ENCODE measurements at regions not wholly inside any gene's neighbourhood (a gene's known extent, or its start where the extent isn't known, plus 50 kb on each side); places are given as distances from the start of the nearest gene placed in this dataset.
"Not testable (repeated sequence)": the region's sequence is repeated elsewhere in the genome, so short reads cannot be mapped to it uniquely, and the experiment has no call there.

DNA sequence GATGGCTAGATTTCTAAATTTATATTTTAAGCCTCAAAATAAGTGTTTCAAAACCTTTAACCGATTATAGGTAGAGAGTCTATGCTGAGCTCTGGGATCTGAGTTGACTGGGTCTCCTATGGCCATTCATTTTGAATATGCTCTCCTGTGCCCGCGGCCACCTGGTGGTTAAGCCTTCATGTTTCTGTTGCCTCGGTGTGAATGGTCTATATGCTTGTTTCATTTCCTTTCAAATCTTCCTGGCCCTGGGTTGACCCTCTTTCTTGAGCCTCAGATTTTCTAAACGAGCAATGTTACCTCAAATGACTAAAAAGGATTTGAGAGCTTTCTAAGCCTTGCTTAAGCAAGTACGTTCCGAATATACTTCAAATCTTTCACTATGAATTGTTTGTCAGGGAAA, 789.4 kb upstream of the KIRREL3 start (continued):
- TF ChIP-seq, protein P1, sequence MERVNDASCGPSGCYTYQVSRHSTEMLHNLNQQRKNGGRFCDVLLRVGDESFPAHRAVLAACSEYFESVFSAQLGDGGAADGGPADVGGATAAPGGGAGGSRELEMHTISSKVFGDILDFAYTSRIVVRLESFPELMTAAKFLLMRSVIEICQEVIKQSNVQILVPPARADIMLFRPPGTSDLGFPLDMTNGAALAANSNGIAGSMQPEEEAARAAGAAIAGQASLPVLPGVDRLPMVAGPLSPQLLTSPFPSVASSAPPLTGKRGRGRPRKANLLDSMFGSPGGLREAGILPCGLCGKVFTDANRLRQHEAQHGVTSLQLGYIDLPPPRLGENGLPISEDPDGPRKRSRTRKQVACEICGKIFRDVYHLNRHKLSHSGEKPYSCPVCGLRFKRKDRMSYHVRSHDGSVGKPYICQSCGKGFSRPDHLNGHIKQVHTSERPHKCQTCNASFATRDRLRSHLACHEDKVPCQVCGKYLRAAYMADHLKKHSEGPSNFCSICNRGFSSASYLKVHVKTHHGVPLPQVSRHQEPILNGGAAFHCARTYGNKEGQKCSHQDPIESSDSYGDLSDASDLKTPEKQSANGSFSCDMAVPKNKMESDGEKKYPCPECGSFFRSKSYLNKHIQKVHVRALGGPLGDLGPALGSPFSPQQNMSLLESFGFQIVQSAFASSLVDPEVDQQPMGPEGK (CRISPR knock-in tag; IDR thresholded peaks at IDR 0.05; ENCODE audit: borderline replicate concordance) = no peak
- no peak for TF ChIP-seq ZNF565 (CRISPR knock-in tag; conservative IDR thresholded peaks at IDR 0.05; ENCODE audit: low read depth)
- no peak for TF ChIP-seq GLIS3 (CRISPR knock-in tag; IDR thresholded peaks at IDR 0.05)

DNA sequence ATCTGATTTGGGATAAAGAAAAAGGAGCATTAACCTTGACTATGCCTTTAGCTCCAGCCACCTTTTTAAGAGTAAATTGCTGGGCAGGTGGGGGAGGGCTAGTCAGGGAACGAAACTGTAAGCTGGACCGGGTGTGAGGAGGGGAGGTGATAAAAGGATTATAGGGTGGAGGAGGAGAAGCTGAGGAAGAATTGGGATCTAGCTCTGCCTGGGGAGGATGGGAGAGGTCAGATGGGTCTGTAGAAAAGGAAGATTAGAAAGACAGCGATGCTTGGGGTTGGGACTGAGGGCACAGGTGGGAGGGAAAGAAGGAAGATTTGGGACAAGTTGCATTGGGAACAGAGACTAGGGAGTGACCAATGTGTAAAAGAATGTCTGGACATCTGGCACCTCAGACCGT, 772.4 kb upstream of the KIRREL3 start:
- not testable (repeated sequence) for ATAC-seq

DNA sequence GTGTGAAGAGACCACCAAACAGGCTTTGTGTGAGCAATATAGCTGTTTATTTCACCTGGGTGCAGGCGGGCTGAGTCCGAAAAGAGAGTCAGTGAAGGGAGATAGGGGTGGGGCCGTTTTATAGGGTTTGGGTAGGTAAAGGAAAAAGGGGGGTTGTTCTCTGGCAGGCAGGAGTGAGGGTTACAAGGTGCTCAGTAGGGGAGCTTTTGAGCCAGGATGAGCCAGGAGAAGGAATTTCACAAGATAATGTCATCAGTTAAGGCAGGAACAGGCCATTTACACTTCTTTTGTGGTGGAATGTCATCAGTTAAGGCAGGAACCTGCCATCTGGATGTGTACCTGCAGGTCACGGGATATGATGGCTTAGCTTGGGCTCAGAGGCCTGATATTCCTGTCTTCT, 768.4 kb upstream of the KIRREL3 start:
- not testable (repeated sequence) for ATAC-seq

DNA sequence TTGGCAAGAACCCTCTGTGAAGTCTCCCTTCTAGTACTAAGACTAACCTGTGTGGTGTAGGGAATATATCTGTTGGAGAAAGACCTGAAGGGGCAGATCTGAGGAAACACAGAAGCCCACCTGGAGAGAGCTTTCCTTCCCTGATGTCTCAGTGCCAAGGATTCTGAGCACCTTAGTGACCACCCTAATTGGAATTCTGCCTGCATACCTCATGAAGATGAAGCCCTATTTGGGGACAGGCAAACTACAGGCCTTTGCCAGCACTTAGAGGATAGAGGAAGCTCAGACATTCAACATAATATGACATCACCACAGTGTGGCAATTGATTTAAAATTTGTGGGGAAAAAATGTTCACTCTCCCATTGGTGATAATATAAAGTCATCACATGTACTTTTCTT, 766.2 kb upstream of the KIRREL3 start:
- TF ChIP-seq ZFP30 (CRISPR knock-in tag; IDR thresholded peaks at IDR 0.05) = no peak
- no peak for TF ChIP-seq TOX (CRISPR knock-in tag; IDR thresholded peaks at IDR 0.05; ENCODE audit: borderline replicate concordance)
- TF ChIP-seq RARB (CRISPR knock-in tag; IDR thresholded peaks at IDR 0.05) = no peak
- no peak for TF ChIP-seq BACH2 (CRISPR knock-in tag; IDR thresholded peaks at IDR 0.05; ENCODE audit: borderline replicate concordance)
- no peak for TF ChIP-seq PPARA (CRISPR knock-in tag; IDR thresholded peaks at IDR 0.05; ENCODE audit: borderline replicate concordance)
- no peak for TF ChIP-seq GLIS3 (CRISPR knock-in tag; IDR thresholded peaks at IDR 0.05)
- TF ChIP-seq TCF4 (CRISPR knock-in tag; IDR thresholded peaks at IDR 0.05; ENCODE audit: borderline replicate concordance) = no peak
- TF ChIP-seq ZNF70 (CRISPR knock-in tag; IDR thresholded peaks at IDR 0.05) = no peak
- no peak for TF ChIP-seq CSDC2 (CRISPR knock-in tag; IDR thresholded peaks at IDR 0.05)
- TF ChIP-seq, protein P2, sequence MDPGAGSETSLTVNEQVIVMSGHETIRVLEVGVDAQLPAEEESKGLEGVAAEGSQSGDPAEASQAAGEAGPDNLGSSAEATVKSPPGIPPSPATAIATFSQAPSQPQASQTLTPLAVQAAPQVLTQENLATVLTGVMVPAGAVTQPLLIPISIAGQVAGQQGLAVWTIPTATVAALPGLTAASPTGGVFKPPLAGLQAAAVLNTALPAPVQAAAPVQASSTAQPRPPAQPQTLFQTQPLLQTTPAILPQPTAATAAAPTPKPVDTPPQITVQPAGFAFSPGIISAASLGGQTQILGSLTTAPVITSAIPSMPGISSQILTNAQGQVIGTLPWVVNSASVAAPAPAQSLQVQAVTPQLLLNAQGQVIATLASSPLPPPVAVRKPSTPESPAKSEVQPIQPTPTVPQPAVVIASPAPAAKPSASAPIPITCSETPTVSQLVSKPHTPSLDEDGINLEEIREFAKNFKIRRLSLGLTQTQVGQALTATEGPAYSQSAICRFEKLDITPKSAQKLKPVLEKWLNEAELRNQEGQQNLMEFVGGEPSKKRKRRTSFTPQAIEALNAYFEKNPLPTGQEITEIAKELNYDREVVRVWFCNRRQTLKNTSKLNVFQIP (CRISPR knock-in tag; IDR thresholded peaks at IDR 0.05; ENCODE audit: borderline replicate concordance, low read depth) = no peak
- TF ChIP-seq ISL1 (CRISPR knock-in tag; IDR thresholded peaks at IDR 0.05) = no peak
- no peak for ATAC-seq

DNA sequence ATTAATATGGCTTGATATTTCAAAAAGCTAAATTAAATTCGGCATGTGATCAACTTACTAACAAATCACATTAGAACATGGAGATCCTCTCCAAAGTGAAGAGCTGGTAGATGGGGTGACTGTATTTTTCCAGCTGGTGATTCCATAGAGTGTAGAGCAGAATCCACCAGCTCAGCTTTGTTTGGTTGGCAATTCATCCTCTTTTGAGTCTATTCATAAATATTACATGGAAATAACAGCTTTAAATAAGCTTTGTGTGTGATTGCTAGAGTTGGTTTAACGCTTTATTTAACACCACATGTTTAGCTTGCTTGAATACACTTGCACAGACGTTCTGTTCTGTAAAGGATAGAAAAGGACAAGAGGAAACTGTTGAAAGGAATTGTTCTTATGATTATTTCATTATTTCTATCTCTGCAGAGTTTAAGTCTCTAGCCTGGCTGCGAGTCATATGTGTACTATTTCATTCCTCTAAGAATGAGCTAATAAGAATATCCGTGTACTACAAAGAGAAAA, 738.3 kb upstream of the KIRREL3 start:
- ATAC-seq = no peak
- no peak for TF ChIP-seq ZFP3 (CRISPR knock-in tag; IDR thresholded peaks at IDR 0.05)

DNA sequence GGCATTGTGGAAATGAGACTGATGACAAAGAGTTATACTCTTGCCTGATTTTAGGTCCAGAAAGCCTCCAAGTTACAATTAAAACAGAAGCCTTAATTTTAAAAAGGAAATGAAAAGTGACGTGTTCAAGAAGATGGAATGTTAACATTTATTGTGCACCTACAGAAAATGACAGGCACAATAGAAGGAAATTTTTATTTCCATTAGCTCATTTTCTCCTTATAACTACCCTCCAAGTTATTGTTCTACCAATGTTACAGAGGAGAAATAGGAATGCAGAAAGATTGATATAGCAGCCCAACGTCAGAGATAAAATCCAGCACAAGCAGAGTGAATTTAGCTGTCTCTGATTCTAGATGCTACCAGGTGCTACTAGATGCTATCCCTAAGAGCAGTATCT, 736.9 kb upstream of the KIRREL3 start:
- ATAC-seq = no peak
- TF ChIP-seq ARNTL (CRISPR knock-in tag; IDR thresholded peaks at IDR 0.05; ENCODE audit: borderline replicate concordance, low read depth) = no peak
- no peak for TF ChIP-seq ZC3H10 (CRISPR knock-in tag; IDR thresholded peaks at IDR 0.05)
- TF ChIP-seq, protein P3, sequence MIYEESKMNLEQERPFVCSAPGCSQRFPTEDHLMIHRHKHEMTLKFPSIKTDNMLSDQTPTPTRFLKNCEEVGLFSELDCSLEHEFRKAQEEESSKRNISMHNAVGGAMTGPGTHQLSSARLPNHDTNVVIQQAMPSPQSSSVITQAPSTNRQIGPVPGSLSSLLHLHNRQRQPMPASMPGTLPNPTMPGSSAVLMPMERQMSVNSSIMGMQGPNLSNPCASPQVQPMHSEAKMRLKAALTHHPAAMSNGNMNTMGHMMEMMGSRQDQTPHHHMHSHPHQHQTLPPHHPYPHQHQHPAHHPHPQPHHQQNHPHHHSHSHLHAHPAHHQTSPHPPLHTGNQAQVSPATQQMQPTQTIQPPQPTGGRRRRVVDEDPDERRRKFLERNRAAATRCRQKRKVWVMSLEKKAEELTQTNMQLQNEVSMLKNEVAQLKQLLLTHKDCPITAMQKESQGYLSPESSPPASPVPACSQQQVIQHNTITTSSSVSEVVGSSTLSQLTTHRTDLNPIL (CRISPR knock-in tag; IDR thresholded peaks at IDR 0.05; ENCODE audit: low read depth) = no peak
- TF ChIP-seq, protein P4, sequence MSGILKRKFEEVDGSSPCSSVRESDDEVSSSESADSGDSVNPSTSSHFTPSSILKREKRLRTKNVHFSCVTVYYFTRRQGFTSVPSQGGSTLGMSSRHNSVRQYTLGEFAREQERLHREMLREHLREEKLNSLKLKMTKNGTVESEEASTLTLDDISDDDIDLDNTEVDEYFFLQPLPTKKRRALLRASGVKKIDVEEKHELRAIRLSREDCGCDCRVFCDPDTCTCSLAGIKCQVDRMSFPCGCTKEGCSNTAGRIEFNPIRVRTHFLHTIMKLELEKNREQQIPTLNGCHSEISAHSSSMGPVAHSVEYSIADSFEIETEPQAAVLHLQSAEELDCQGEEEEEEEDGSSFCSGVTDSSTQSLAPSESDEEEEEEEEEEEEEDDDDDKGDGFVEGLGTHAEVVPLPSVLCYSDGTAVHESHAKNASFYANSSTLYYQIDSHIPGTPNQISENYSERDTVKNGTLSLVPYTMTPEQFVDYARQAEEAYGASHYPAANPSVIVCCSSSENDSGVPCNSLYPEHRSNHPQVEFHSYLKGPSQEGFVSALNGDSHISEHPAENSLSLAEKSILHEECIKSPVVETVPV (CRISPR knock-in tag; IDR thresholded peaks at IDR 0.05) = no peak
- no peak for TF ChIP-seq PPARA (CRISPR knock-in tag; IDR thresholded peaks at IDR 0.05; ENCODE audit: borderline replicate concordance)
- TF ChIP-seq, protein P2 (CRISPR knock-in tag; IDR thresholded peaks at IDR 0.05; ENCODE audit: borderline replicate concordance, low read depth) = no peak
